ENCODE measurements at regions not wholly inside any gene's neighbourhood (a gene's known extent, or its start where the extent isn't known, plus 50 kb on each side); places are given as distances from the start of the nearest gene placed in this dataset.

GRCh38 chr5:167629634-167630033 is 661.8 kb upstream of the WWC1 start:
- no peak for DNase-seq (ENCODE audit: low read depth)
- H3K4me3 ChIP-seq (ENCODE audit: low read depth, low read length): no peak overlapping the region
- no peak for TF ChIP-seq CTCF (IDR thresholded peaks at IDR 0.05; ENCODE audit: control insufficient read depth, extremely low read depth, insufficient read depth)

- no peak for TF ChIP-seq CTCF (IDR thresholded peaks at IDR 0.05; ENCODE audit: control insufficient read depth, extremely low read depth, insufficient read depth)
- no peak overlapping the region for H3K4me3 ChIP-seq (ENCODE audit: low read depth, low read length)
- no peak for DNase-seq (ENCODE audit: low read depth)
Measured at GRCh38 chr5:167631191-167631590, 660.3 kb upstream of the WWC1 start.

- H3K4me3 ChIP-seq (ENCODE audit: low read depth, low read length): no peak overlapping the region
- TF ChIP-seq CTCF (IDR thresholded peaks at IDR 0.05; ENCODE audit: control insufficient read depth, extremely low read depth, insufficient read depth): no peak
- no peak for DNase-seq (ENCODE audit: low read depth)
Measured at GRCh38 chr5:167633114-167633513, 658.3 kb upstream of the WWC1 start.

- no peak for TF ChIP-seq CTCF (IDR thresholded peaks at IDR 0.05; ENCODE audit: control insufficient read depth, extremely low read depth, insufficient read depth)
- DNase-seq (ENCODE audit: low read depth): no peak
- no peak overlapping the region for H3K4me3 ChIP-seq (ENCODE audit: low read depth, low read length)
Measured at GRCh38 chr5:167633931-167634341, 657.5 kb upstream of the WWC1 start.

- no peak for TF ChIP-seq CTCF (IDR thresholded peaks at IDR 0.05; ENCODE audit: control insufficient read depth, extremely low read depth, insufficient read depth)
- DNase-seq (ENCODE audit: low read depth): no peak
- H3K4me3 ChIP-seq (ENCODE audit: low read depth, low read length): no peak overlapping the region
Measured at GRCh38 chr5:167634432-167634831, 657.0 kb upstream of the WWC1 start.

- no peak for TF ChIP-seq CTCF (IDR thresholded peaks at IDR 0.05; ENCODE audit: control insufficient read depth, extremely low read depth, insufficient read depth)
- no peak for DNase-seq (ENCODE audit: low read depth)
- H3K4me3 ChIP-seq (ENCODE audit: low read depth, low read length): no peak overlapping the region
Measured at GRCh38 chr5:167638816-167639215, 652.6 kb upstream of the WWC1 start.

- no peak for TF ChIP-seq CTCF (IDR thresholded peaks at IDR 0.05; ENCODE audit: control insufficient read depth, extremely low read depth, insufficient read depth)
- no peak for DNase-seq (ENCODE audit: low read depth)
- H3K4me3 ChIP-seq (ENCODE audit: low read depth, low read length): no peak overlapping the region
Measured at GRCh38 chr5:167639273-167639672, 652.2 kb upstream of the WWC1 start.

Data from LNCaP clone FGC (cell line).